Neural cell (in vitro differentiated cells): ENCODE measurements at regions not wholly inside any gene's neighbourhood (a gene's known extent, or its start where the extent isn't known, plus 50 kb on each side); places are given as distances from the start of the nearest gene placed in this dataset.

ENCODE experiments used
- EZH2 ChIP-seq: fragments of 200-600, 300-800 bp; shearing (Covaris generic), sonication (generic); IDR thresholded peaks from 2 replicates; pipeline ENCODE4 v1.6.1; 2014; ENCODE audit warnings: antibody characterized with exemption, low read length, borderline replicate concordance, mild to moderate bottlenecking; ENCODE audit not compliant: insufficient read depth, poor library complexity, severe bottlenecking
- MXI1 ChIP-seq: fragments of 450-650 bp; conservative IDR thresholded peaks from 2 replicates; pipeline ENCODE4 v1.6.1; 2014; ENCODE audit warnings: antibody characterized with exemption, mild to moderate bottlenecking; ENCODE audit not compliant: poor library complexity, severe bottlenecking
- RAD21 ChIP-seq: fragments of 450-650 bp; conservative IDR thresholded peaks from 2 replicates; pipeline ENCODE4 v1.6.1; 2014; ENCODE audit warnings: antibody characterized with exemption, mild to moderate bottlenecking, moderate library complexity
- SMC3 ChIP-seq: fragments of 450-650 bp; conservative IDR thresholded peaks from 2 replicates; pipeline ENCODE4 v1.6.1; 2014; ENCODE audit warnings: antibody characterized with exemption, mild to moderate bottlenecking, moderate library complexity; ENCODE audit not compliant: poor library complexity
- TAF1 ChIP-seq: IDR thresholded peaks from 2 replicates; pipeline ENCODE4 v1.6.1; 2012; ENCODE audit warnings: low read depth
- TF ChIP-seq, protein P1 (sequence below): fragments of 450-650 bp; IDR thresholded peaks from 2 replicates; pipeline ENCODE4 v1.5.1; 2014; ENCODE audit warnings: antibody characterized with exemption, mild to moderate bottlenecking, moderate library complexity; ENCODE audit not compliant: poor library complexity, severe bottlenecking

DNA sequence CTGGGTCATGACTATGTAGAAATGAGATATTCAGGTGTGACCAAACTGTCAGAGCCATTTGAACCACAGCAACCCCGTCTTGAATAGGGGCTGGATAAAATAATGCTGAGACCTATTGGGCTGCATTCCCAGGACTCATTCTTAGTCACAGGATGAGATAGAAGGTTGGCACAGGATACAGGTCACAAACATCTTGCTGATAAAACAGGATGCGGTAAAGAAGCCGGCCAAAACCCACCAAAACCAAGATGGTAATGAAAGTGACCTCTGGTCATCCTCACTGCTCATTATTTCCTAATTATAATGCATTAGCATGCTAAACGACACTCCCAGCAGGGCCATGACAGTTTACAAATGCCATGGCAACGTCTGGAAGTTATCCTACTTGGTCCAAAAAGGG, 545.5 kb downstream of the TMEM114 start:
- TF ChIP-seq EZH2 (no peak), MXI1 (no peak), SMC3 (no peak), RAD21 (no peak), TAF1 (no peak)
- TF ChIP-seq, protein P1, sequence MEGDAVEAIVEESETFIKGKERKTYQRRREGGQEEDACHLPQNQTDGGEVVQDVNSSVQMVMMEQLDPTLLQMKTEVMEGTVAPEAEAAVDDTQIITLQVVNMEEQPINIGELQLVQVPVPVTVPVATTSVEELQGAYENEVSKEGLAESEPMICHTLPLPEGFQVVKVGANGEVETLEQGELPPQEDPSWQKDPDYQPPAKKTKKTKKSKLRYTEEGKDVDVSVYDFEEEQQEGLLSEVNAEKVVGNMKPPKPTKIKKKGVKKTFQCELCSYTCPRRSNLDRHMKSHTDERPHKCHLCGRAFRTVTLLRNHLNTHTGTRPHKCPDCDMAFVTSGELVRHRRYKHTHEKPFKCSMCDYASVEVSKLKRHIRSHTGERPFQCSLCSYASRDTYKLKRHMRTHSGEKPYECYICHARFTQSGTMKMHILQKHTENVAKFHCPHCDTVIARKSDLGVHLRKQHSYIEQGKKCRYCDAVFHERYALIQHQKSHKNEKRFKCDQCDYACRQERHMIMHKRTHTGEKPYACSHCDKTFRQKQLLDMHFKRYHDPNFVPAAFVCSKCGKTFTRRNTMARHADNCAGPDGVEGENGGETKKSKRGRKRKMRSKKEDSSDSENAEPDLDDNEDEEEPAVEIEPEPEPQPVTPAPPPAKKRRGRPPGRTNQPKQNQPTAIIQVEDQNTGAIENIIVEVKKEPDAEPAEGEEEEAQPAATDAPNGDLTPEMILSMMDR: no peak
